Keratinocyte (primary cell): ENCODE measurements at regions not wholly inside any gene's neighbourhood (a gene's known extent, or its start where the extent isn't known, plus 50 kb on each side); places are given as distances from the start of the nearest gene placed in this dataset.

ENCODE experiments used
- DNase-seq: peaks from one replicate; pipeline ENCODE4 v3.0.0-alpha.2; 2011; ENCODE audit warnings: low read depth, missing footprints, low spot score
- FAIRE-seq: peaks from 2 replicates; lab custom pipeline; 2011; peaks lifted over from hg19 to GRCh38; lab: Jason Lieb, UNC
- H2AFZ ChIP-seq: 2 replicates; pipeline ENCODE4 v1.6.0; 2012; ENCODE audit warnings: low read length, control low read depth, inconsistent platforms; ENCODE audit not compliant: control insufficient read depth
- H3K27ac ChIP-seq: 2 replicates; pipeline ENCODE4 v1.5.1; 2011; ENCODE audit warnings: low read length; ENCODE audit not compliant: control insufficient read depth, insufficient read depth
- H3K27me3 ChIP-seq: 3 replicates; pipeline ENCODE4 v1.6.0; 2011; ENCODE audit warnings: low read length; ENCODE audit not compliant: control insufficient read depth, insufficient read depth; ENCODE audit errors: extremely low read depth
- H3K36me3 ChIP-seq, 2 experiments: 2 replicates in 1 of 2; 3 replicates in 1 of 2; pipeline ENCODE4 v1.5.1; 2011; ENCODE audit warnings: low read length in 2 of 2, mild to moderate bottlenecking in 1 of 2; ENCODE audit not compliant: control insufficient read depth in 2 of 2, insufficient read depth in 2 of 2; ENCODE audit errors: extremely low read depth in 1 of 2
- H3K4me1 ChIP-seq: 3 replicates; pipeline ENCODE4 v1.5.1; 2011; ENCODE audit warnings: low read length; ENCODE audit not compliant: control insufficient read depth, insufficient read depth; ENCODE audit errors: extremely low read depth
- H3K4me2 ChIP-seq: 3 replicates; pipeline ENCODE4 v1.6.0; 2011; ENCODE audit warnings: low read depth, low read length; ENCODE audit not compliant: control insufficient read depth, insufficient read depth; ENCODE audit errors: extremely low read depth
- H3K4me3 ChIP-seq, 3 experiments: fragments of 200-600 bp in 1 of 3; sonication (generic) in 1 of 3; 2 replicates in 2 of 3; 3 replicates in 1 of 3; pipeline ENCODE4 v1.5.1; 2011 to 2016; ENCODE audit warnings: low read length in 3 of 3, mild to moderate bottlenecking in 3 of 3, control low read depth in 2 of 3, inconsistent platforms in 1 of 3, low read depth in 1 of 3, mixed read lengths in 1 of 3, mixed run types in 1 of 3, moderate library complexity in 1 of 3; ENCODE audit not compliant: control insufficient read depth in 2 of 3, insufficient read depth in 2 of 3; ENCODE audit errors: extremely low read depth in 1 of 3
- H3K79me2 ChIP-seq: 2 replicates; pipeline ENCODE4 v1.6.0; 2012; ENCODE audit warnings: low read length; ENCODE audit not compliant: control insufficient read depth, insufficient read depth
- H3K9ac ChIP-seq: 3 replicates; pipeline ENCODE4 v1.6.0; 2011; ENCODE audit warnings: low read length; ENCODE audit not compliant: control insufficient read depth, insufficient read depth; ENCODE audit errors: extremely low read depth
- H3K9me1 ChIP-seq: 3 replicates; pipeline ENCODE4 v1.6.0; 2011; ENCODE audit warnings: low read length; ENCODE audit not compliant: control insufficient read depth, insufficient read depth; ENCODE audit errors: extremely low read depth
- H3K9me3 ChIP-seq: 2 replicates; pipeline ENCODE4 v1.5.1; 2012; ENCODE audit warnings: low read depth, low read length; ENCODE audit not compliant: control insufficient read depth
- H4K20me1 ChIP-seq: 3 replicates; pipeline ENCODE4 v1.6.0; 2011; ENCODE audit warnings: low read length; ENCODE audit not compliant: control insufficient read depth, insufficient read depth; ENCODE audit errors: extremely low read depth
- CTCF ChIP-seq, 3 experiments: IDR thresholded peaks in 1 of 3; conservative IDR thresholded peaks in 1 of 3; optimal IDR thresholded peaks in 1 of 3; 2 replicates in 2 of 3; 3 replicates in 1 of 3; pipeline versions ENCODE3 to v1.5.1; 2011; ENCODE audit warnings: low read length in 3 of 3, mild to moderate bottlenecking in 3 of 3, moderate library complexity in 2 of 3, control low read depth in 1 of 3, inconsistent platforms in 1 of 3; ENCODE audit not compliant: insufficient read depth in 2 of 3; ENCODE audit errors: extremely low read depth in 1 of 3
- EZH2 ChIP-seq: IDR thresholded peaks from one replicate; pipeline ENCODE4 v1.6.1; 2012; ENCODE audit warnings: inconsistent platforms, mild to moderate bottlenecking, low read length, moderate library complexity
- dilution Hi-C: fragments of 300-500 bp; cut with MboI; formaldehyde crosslinking; loops from one replicate; pipeline ENCODE4 v1.7.0; 2020; ENCODE audit warnings: low sequenced_read_pairs; ENCODE audit not compliant: extremely low pct_ligation_motif_present

GRCh38 chr4:124936427-124936826 is 223.9 kb upstream of the ANKRD50 start:
- Histone ChIP-seq H3K4me2 (no peak overlapping the region), H3K9ac (no peak overlapping the region), H3K79me2 (no peaks in the 10 kb centered on the region), H3K9me1 (no peaks in the 10 kb centered on the region), H3K27ac (no peak overlapping the region), H3K4me3 (no peak overlapping the region), H2AFZ (peak overlapping the region; percentile 5), H3K27me3 (no peaks in the 10 kb centered on the region), H4K20me1 (no peaks in the 10 kb centered on the region), H3K9me3 (no peaks in the 10 kb centered on the region), H3K4me1 (peaks cover 21% of the 10 kb centered on the region), H3K36me3 (no peaks in the 10 kb centered on the region)
- dilution Hi-C loops: no loop called here
- DNase-seq (no peak), FAIRE-seq (peak; percentile 49)
- TF ChIP-seq CTCF (optimal IDR thresholded peaks at IDR 0.05 in 1 of 3, IDR thresholded peaks at IDR 0.05 in 1 of 3, conservative IDR thresholded peaks at IDR 0.05 in 1 of 3; ENCODE audit: extremely low read depth in 1 of 3, insufficient read depth in 2 of 3, low read length in 3 of 3) (no peak), EZH2 (no peak)

GRCh38 chr4:124934916-124935315 is 222.4 kb upstream of the ANKRD50 start:
- TF ChIP-seq EZH2: no peak
- no peak for TF ChIP-seq CTCF (optimal IDR thresholded peaks at IDR 0.05 in 1 of 3, IDR thresholded peaks at IDR 0.05 in 1 of 3, conservative IDR thresholded peaks at IDR 0.05 in 1 of 3; ENCODE audit: extremely low read depth in 1 of 3, insufficient read depth in 2 of 3, low read length in 3 of 3)

More at GRCh38 chr4:124934916-124935315, 222.4 kb upstream of the ANKRD50 start:
- Histone ChIP-seq H3K9me1 (no peaks in the 10 kb centered on the region), H3K27me3 (no peaks in the 10 kb centered on the region), H3K36me3 (no peaks in the 10 kb centered on the region), H3K27ac (no peak overlapping the region), H3K9me3 (no peaks in the 10 kb centered on the region), H3K79me2 (no peaks in the 10 kb centered on the region), H3K4me2 (no peak overlapping the region), H3K4me3 (no peak overlapping the region), H2AFZ (peak overlapping the region; percentile 52), H3K9ac (no peak overlapping the region), H4K20me1 (no peaks in the 10 kb centered on the region), H3K4me1 (peaks cover 6% of the 10 kb centered on the region)
- no peak for DNase-seq
- no peak for FAIRE-seq
- dilution Hi-C loops: no loop called here
